HCT116 (cell line): ENCODE measurements at regions not wholly inside any gene's neighbourhood (a gene's known extent, or its start where the extent isn't known, plus 50 kb on each side); places are given as distances from the start of the nearest gene placed in this dataset.

Experiments
- ATAC-seq: fragments of 200-7000 bp; cut with Tn5 transposase; 2 replicates; pipeline ENCODE4 v1.9.1; 2020; ENCODE audit warnings: mild to moderate bottlenecking, moderate library complexity
- BruUV-seq: library from RNA; stranded (reverse); fragments of 400-500 nt; replicated peaks from 2 replicates; lab custom pipeline; 2021; lab: Mats Ljungman, UMichigan
- CTCF ChIA-PET: fragments of 300-600 bp; sonication (Branson Sonifier 250); formaldehyde crosslinking; loops from one replicate; lab custom pipeline; 2021; ENCODE audit warnings: antibody characterized with exemption; lab: Charles Lee
- POLR2A ChIA-PET: fragments of 300-600, 350-600 bp; sonication (Branson Sonifier 250); formaldehyde crosslinking; loops from one replicate; lab custom pipeline; 2021; ENCODE audit warnings: antibody characterized with exemption; lab: Charles Lee
- RAD21 ChIA-PET, 2 experiments: fragments of 300-600 bp; sonication (Branson Sonifier 250); formaldehyde crosslinking; loops; one replicate each; lab custom pipeline; 2023; ENCODE audit warnings: low total read pairs in 2 of 2; ENCODE audit not compliant: uncharacterized antibody in 2 of 2, unreplicated experiment in 2 of 2, low non-redundant PET in 1 of 2; lab: Charles Lee
- DNase-seq: peaks from one replicate; pipeline ENCODE4 v3.0.0-alpha.2; 2010; ENCODE audit warnings: low read depth, low spot score
- H2AFZ ChIP-seq: fragments of 200-600 bp; shearing (Covaris generic), sonication (generic); 2 replicates; pipeline ENCODE4 v1.6.1; 2017; ENCODE audit warnings: low read depth, mixed run types, mixed read lengths, antibody characterized with exemption, low read length; ENCODE audit not compliant: poor library complexity, severe bottlenecking
- H3K27ac ChIP-seq: 2 replicates; pipeline ENCODE4 v1.5.1; 2012; ENCODE audit warnings: low read depth, low read length
- H3K27me3 ChIP-seq: fragments of 200-600 bp; sonication (generic); 2 replicates; pipeline ENCODE4 v1.6.1; 2016; ENCODE audit warnings: mixed run types, low read length, mixed read lengths; ENCODE audit not compliant: insufficient read depth
- H3K36me3 ChIP-seq, 2 experiments: fragments of 200-500 bp in 1 of 2; fragments of 200-600 bp in 1 of 2; sonication (Bioruptor generic) in 1 of 2; sonication (generic) in 1 of 2; 2 replicates each; pipeline versions ENCODE4 v1.5.1 to v1.6.1; 2014 to 2016; ENCODE audit warnings: low read length in 2 of 2, inconsistent platforms in 1 of 2, mixed read lengths in 1 of 2, mixed run types in 1 of 2; ENCODE audit not compliant: insufficient read depth in 2 of 2, control insufficient read depth in 1 of 2
- H3K4me1 ChIP-seq, 2 experiments: fragments of 200-600 bp in 1 of 2; sonication (generic) in 1 of 2; 2 replicates each; pipeline versions ENCODE4 v1.5.1 to v1.6.1; 2012 to 2017; ENCODE audit warnings: low read length in 2 of 2, inconsistent platforms in 1 of 2, mild to moderate bottlenecking in 1 of 2, mixed read lengths in 1 of 2, mixed run types in 1 of 2, moderate library complexity in 1 of 2; ENCODE audit not compliant: insufficient read depth in 2 of 2, control insufficient read depth in 1 of 2
- H3K4me2 ChIP-seq: fragments of 200-600 bp; sonication (generic); 2 replicates; pipeline ENCODE4 v1.6.1; 2017; ENCODE audit warnings: mixed run types, low read length, mixed read lengths
- H3K4me3 ChIP-seq, 2 experiments: fragments of 200-600 bp in 1 of 2; sonication (generic) in 1 of 2; replicated peaks in 1 of 2; 2 replicates each; pipeline ENCODE4 v1.5.1; 2011 to 2016; ENCODE audit warnings: low read length in 2 of 2, control low read depth in 1 of 2, low read depth in 1 of 2, mild to moderate bottlenecking in 1 of 2, mixed read lengths in 1 of 2, mixed run types in 1 of 2
- H3K79me2 ChIP-seq: fragments of 200-600 bp; sonication (generic); 2 replicates; pipeline ENCODE4 v1.6.1; 2017; ENCODE audit warnings: mild to moderate bottlenecking, mixed run types, low read length, moderate library complexity, mixed read lengths; ENCODE audit not compliant: insufficient read depth
- H3K9ac ChIP-seq: fragments of 200-600 bp; sonication (generic); 2 replicates; pipeline ENCODE4 v1.6.1; 2016; ENCODE audit warnings: low read length, mixed read lengths
- H3K9me2 ChIP-seq: fragments of 200-600 bp; sonication (generic), shearing (Covaris generic); 2 replicates; pipeline ENCODE4 v1.6.1; 2017; ENCODE audit warnings: mixed run types, mild to moderate bottlenecking, moderate library complexity; ENCODE audit not compliant: insufficient read depth
- H3K9me3 ChIP-seq, 2 experiments: fragments of 200-500 bp in 1 of 2; fragments of 200-600 bp in 1 of 2; sonication (Bioruptor generic) in 1 of 2; sonication (generic) in 1 of 2; 2 replicates each; pipeline ENCODE4 v1.6.1; 2014 to 2017; ENCODE audit warnings: low read length in 2 of 2, mixed read lengths in 2 of 2, inconsistent platforms in 1 of 2, low read depth in 1 of 2, mild to moderate bottlenecking in 1 of 2, mixed run types in 1 of 2, moderate library complexity in 1 of 2; ENCODE audit not compliant: control insufficient read depth in 1 of 2, insufficient read depth in 1 of 2
- H4K20me1 ChIP-seq: fragments of 200-600 bp; sonication (generic), shearing (Covaris generic); 2 replicates; pipeline ENCODE4 v1.6.1; 2017; ENCODE audit warnings: mixed run types, mild to moderate bottlenecking, moderate library complexity; ENCODE audit not compliant: insufficient read depth
- CBX3 ChIP-seq: IDR thresholded peaks from 2 replicates; pipeline ENCODE4 v1.6.1; 2012; ENCODE audit warnings: low read depth
- JUND ChIP-seq: IDR thresholded peaks from 2 replicates; pipeline ENCODE4 v1.6.1; 2012
- SIN3A ChIP-seq: IDR thresholded peaks from 2 replicates; pipeline ENCODE4 v1.6.1; 2012; ENCODE audit warnings: low read depth
- SP1 ChIP-seq: IDR thresholded peaks from 2 replicates; pipeline ENCODE4 v1.6.1; 2012; ENCODE audit warnings: low read depth
- TCF7L2 ChIP-seq: IDR thresholded peaks from 2 replicates; pipeline ENCODE4 v1.7.0; 2011; ENCODE audit warnings: borderline replicate concordance, inconsistent platforms; ENCODE audit not compliant: insufficient read depth, insufficient read length; ENCODE audit errors: extremely low read depth
- intact Hi-C: fragments of 100-400 bp; cut with micrococcal nuclease; formaldehyde crosslinking; loops from 2 replicates; pipeline ENCODE4 v1.10.0; 2022
- TF ChIP-seq, protein P1 (sequence below): IDR thresholded peaks from 2 replicates; pipeline ENCODE4 v1.6.1; 2012
- TF ChIP-seq, protein P2 (sequence below): IDR thresholded peaks from 2 replicates; pipeline ENCODE4 v1.6.1; 2012; ENCODE audit warnings: low read depth
- TF ChIP-seq, protein P3 (sequence below): IDR thresholded peaks from 2 replicates; pipeline ENCODE4 v1.6.1; 2011; ENCODE audit warnings: mild to moderate bottlenecking, low read length, moderate library complexity; ENCODE audit not compliant: insufficient replicate concordance; ENCODE audit errors: extremely low read depth

DNA sequence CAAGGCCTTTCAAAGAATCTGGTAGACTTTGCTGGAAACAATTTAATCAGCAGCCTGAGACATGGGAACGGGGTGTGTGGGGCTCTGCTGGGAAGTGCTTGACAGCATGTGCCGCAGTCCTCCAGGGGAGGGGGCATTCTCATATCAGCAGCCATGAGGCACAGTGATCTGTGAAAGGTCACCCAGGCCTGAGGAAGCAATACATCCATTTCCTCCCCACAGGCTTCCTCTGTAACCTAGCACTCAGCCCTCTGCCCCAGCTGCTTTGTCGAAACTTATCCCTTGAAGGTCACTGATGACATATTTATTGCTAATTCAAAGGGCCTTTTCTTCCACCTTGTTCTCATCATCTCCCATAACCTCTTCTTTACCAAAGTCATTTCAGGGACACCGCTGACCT is 103.3 kb downstream of the TNFAIP3 start:
- Histone ChIP-seq H3K79me2 (no peaks in the 10 kb centered on the region), H3K9me2 (no peaks in the 10 kb centered on the region), H3K9me3 (no peaks in the 10 kb centered on the region), H3K27me3 (no peaks in the 10 kb centered on the region), H3K4me2 (no peak overlapping the region), H3K4me1 (no peaks in the 10 kb centered on the region), H3K27ac (no peak overlapping the region), H3K4me3 (no peak overlapping the region), H3K36me3 (no peaks in the 10 kb centered on the region), H3K9ac (no peak overlapping the region), H2AFZ (no peak overlapping the region), H4K20me1 (no peaks in the 10 kb centered on the region)
- ChIA-PET POLR2A (no interaction called here), CTCF (no interaction called here), RAD21 (no interaction called here)
- DNase-seq: no peak
- BruUV-seq: no TSS peak
- intact Hi-C loops: loop anchor here (10.0 kb wide), 1 partner anchor 876 kb away; no protein-coding TSS in a partner anchor
- TF ChIP-seq CBX3: no peak
- TF ChIP-seq, protein P1, sequence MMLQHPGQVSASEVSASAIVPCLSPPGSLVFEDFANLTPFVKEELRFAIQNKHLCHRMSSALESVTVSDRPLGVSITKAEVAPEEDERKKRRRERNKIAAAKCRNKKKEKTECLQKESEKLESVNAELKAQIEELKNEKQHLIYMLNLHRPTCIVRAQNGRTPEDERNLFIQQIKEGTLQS: no peak
- TF ChIP-seq JUND: no peak
- TF ChIP-seq TCF7L2: no peak
- TF ChIP-seq SIN3A: no peak
- TF ChIP-seq, protein P2, sequence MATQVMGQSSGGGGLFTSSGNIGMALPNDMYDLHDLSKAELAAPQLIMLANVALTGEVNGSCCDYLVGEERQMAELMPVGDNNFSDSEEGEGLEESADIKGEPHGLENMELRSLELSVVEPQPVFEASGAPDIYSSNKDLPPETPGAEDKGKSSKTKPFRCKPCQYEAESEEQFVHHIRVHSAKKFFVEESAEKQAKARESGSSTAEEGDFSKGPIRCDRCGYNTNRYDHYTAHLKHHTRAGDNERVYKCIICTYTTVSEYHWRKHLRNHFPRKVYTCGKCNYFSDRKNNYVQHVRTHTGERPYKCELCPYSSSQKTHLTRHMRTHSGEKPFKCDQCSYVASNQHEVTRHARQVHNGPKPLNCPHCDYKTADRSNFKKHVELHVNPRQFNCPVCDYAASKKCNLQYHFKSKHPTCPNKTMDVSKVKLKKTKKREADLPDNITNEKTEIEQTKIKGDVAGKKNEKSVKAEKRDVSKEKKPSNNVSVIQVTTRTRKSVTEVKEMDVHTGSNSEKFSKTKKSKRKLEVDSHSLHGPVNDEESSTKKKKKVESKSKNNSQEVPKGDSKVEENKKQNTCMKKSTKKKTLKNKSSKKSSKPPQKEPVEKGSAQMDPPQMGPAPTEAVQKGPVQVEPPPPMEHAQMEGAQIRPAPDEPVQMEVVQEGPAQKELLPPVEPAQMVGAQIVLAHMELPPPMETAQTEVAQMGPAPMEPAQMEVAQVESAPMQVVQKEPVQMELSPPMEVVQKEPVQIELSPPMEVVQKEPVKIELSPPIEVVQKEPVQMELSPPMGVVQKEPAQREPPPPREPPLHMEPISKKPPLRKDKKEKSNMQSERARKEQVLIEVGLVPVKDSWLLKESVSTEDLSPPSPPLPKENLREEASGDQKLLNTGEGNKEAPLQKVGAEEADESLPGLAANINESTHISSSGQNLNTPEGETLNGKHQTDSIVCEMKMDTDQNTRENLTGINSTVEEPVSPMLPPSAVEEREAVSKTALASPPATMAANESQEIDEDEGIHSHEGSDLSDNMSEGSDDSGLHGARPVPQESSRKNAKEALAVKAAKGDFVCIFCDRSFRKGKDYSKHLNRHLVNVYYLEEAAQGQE: no peak
- TF ChIP-seq, protein P3, sequence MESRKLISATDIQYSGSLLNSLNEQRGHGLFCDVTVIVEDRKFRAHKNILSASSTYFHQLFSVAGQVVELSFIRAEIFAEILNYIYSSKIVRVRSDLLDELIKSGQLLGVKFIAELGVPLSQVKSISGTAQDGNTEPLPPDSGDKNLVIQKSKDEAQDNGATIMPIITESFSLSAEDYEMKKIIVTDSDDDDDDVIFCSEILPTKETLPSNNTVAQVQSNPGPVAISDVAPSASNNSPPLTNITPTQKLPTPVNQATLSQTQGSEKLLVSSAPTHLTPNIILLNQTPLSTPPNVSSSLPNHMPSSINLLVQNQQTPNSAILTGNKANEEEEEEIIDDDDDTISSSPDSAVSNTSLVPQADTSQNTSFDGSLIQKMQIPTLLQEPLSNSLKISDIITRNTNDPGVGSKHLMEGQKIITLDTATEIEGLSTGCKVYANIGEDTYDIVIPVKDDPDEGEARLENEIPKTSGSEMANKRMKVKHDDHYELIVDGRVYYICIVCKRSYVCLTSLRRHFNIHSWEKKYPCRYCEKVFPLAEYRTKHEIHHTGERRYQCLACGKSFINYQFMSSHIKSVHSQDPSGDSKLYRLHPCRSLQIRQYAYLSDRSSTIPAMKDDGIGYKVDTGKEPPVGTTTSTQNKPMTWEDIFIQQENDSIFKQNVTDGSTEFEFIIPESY: no peak
- no peak for TF ChIP-seq SP1
- no peak for ATAC-seq
